Thyroid gland (tissue), 4 donors: ENCODE measurements at regions not wholly inside any gene's neighbourhood (a gene's known extent, or its start where the extent isn't known, plus 50 kb on each side); places are given as distances from the start of the nearest gene placed in this dataset.

Source experiments
- CTCF ChIP-seq, 6 experiments: fragments of 200-600 bp in 3 of 6; fragments of 450-650 bp in 3 of 6; sonication (generic) in 3 of 6; IDR thresholded peaks; one replicate each; pipeline ENCODE4 v1.5.1; 2016 to 2019; ENCODE audit warnings: antibody characterized with exemption in 6 of 6, mild to moderate bottlenecking in 2 of 6, inconsistent platforms in 1 of 6, moderate library complexity in 1 of 6
- POLR2A ChIP-seq, 2 donors: fragments of 450-650 bp; IDR thresholded peaks; one replicate each; pipeline ENCODE4 v1.6.1; 2017; ENCODE audit warnings: antibody characterized with exemption in 2 of 2, mild to moderate bottlenecking in 2 of 2, moderate library complexity in 1 of 2

GRCh38 chr11:11129118-11129517 is 223.9 kb downstream of the CSNK2A3 start:
- TF ChIP-seq POLR2A (IDR thresholded peaks at IDR 0.05), result no peak
- no peak for TF ChIP-seq CTCF (IDR thresholded peaks at IDR 0.05)
